HG02759 (cell line): ENCODE measurements at regions not wholly inside any gene's neighbourhood (a gene's known extent, or its start where the extent isn't known, plus 50 kb on each side); places are given as distances from the start of the nearest gene placed in this dataset.
"Not testable (repeated sequence)": the region's sequence is repeated elsewhere in the genome, so short reads cannot be mapped to it uniquely, and the experiment has no call there.

ENCODE experiments used
- ATAC-seq: cut with Tn5 transposase; IDR thresholded peaks from one replicate; pipeline ENCODE4 v1.9.1; 2021; ENCODE audit warnings: mild to moderate bottlenecking, moderate library complexity; ENCODE audit not compliant: unreplicated experiment

DNA sequence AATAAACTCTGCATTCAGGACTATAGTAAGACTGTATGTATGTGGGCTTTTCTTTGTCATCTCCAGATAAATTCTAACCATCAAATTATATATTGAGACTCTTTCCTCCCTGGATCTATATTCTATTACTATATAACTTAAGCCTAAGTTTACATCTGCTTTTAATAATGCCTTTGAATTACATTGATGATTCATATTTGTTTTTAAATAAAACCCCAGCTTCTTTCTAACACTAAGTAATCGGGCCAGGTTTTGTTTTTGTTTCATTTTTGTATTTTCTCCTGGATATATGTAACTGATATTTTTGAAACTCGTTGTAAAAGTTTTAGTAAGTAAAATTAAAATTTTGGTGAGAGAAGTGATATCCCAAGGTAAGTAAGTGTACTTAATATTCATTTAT is 1599.1 kb downstream of the PCDH9 start:
- no peak for ATAC-seq

- ATAC-seq, result no peak
Observed at GRCh38 chr13:65629926-65630325, 1600.2 kb downstream of the PCDH9 start.

DNA sequence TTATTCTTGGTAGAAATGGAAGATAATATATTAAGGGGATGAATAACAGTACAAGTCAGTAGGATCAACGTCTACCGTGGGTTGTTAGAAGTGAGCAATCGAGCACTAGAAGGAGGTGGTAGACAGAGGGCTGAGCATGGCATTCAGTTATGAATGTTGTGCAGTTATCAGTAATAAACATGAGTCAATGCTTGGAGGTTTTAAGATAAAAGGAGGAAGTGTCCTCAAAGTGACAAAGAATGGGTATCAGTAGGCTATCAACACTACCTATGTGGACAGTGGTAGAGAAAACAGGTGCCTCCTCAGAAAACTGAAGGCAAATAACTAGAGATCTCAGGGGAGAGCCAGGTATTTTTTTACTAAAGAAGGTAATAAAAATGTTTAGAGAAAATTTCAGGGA is 1607.0 kb downstream of the PCDH9 start:
- ATAC-seq, result no peak

DNA sequence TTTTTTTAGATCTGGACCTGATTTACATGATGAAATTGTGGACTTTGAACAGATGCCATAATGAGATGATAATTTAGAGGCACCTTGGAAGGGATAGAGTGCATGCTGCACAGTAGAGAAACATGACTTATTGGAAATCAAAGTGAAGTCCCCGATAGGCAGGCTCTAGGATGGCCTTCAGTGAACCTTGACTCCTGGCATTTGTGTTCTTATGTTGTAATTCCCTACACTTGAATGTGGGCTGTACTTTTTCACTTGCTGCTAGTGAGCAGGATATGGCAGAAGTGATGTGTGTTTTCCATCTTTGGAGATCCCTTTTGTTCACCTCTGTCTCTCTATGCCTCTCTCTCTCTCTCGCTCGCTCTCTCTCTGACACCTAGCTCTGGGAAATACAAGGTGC is 1614.6 kb downstream of the PCDH9 start:
- ATAC-seq, result no peak

- ATAC-seq, result no peak
Observed at GRCh38 chr13:65613004-65613403, 1617.1 kb downstream of the PCDH9 start.

GRCh38 chr13:65609350-65609749 is 1620.8 kb downstream of the PCDH9 start:
- no peak for ATAC-seq

GRCh38 chr13:65606622-65607021 is 1623.5 kb downstream of the PCDH9 start:
- ATAC-seq, result no peak

DNA sequence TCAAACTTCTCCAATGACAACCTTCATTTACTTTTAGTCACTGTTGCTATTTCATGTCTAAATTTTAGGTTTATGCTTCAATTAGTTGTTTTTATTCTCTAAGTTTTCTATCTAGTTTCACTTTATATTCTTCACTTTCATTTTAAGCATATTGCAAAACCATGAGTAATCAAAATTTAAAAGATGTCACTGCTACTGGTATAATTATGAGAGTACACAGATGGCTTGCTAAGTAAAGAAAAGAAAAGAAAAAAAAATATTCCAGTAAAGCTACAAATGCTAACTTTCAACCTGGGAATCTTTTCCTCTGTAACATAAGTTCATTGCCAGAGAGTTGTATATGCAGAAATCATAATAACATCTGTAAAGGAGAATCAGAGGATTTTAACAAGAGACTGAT is 1624.7 kb downstream of the PCDH9 start:
- no peak for ATAC-seq

DNA sequence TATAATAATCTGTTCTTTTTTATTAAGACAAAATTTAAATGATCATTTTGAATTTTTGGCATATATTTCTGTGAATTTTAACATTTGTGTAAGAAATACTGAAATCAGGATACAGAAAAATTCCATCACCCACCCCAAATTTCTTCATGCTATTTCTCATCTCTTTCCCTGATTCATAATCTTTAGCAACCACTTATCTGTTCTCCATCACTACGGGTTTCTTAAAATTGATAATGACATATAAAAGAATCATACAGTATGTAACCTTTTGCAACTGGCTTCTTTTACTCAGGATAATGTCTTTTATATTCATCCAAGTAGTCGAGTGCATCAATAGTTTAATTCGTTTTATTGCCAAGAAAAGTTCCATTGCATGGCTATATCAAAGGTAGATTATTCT is 1627.0 kb downstream of the PCDH9 start:
- no peak for ATAC-seq

GRCh38 chr13:65601855-65602254 is 1628.3 kb downstream of the PCDH9 start:
- ATAC-seq, result no peak

- no peak for ATAC-seq
Observed at GRCh38 chr13:65600702-65601101, 1629.4 kb downstream of the PCDH9 start.

- ATAC-seq, result no peak
Observed at GRCh38 chr13:65597839-65598818, 1632.0 kb downstream of the PCDH9 start.

DNA sequence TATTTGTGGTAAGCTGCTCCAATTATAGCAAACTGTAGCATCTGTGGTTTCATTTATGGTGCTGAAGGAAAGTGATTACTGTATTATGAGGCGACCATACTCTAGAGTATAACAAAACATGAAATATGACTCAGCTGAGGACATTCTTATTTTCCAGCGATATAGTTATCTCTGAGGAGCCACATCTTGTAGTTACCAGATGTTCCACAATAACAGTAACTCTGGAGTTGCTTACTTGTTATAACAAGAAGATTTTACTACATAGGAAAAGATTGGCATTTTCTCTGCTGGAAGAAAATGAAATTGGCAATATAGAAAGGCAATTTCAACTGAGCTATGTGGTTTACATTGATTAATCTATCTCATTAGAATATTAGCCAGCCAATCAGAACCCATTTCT is 1634.2 kb downstream of the PCDH9 start:
- no peak for ATAC-seq

DNA sequence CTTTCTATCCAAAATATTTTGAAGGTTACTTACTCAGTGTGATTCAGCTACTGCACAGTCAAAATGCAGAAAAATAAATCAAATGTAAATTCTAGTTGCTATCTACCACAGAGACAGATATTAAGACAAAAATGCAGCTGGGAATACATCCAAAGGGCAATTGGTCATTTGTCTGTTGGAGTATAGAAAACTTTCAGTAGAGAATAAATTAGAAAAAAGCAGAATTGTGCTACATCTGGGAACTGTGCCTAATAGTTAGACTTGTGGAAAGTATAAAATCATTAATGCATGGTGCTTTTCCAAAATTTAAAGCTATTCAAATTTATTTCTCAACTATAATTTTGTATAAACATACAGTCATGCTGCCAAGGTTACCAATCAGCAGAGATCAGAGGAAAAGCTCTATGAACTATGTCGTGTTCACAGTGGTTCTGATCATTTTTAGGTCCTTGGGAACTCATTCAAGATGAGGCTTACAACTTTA is 1635.8 kb downstream of the PCDH9 start:
- no peak for ATAC-seq

DNA sequence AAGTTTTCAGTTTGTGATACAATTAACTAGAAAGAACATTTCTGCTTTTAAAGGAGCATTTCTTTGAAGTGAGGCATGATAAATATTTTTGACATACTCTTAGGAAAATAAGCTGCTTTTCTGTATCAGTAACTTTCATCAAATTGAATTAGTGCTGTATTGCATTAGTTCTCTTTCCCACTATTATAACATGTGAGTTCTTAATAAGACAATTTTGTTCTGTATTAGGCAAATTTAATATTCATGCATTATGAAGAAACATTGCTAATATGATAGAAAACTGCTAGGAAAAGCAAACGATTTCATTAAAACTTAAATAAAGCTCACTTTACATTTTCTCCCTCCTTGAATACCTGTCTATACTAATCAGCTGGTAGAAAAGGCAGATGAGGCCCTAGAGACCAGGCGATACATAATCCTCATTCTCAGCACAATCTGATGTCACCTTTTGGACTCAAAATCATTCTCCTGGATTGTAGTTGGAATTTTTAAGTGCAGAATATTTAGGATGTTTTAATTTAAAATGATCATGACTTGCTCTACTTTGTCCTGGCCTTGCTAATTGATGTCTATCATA is 1636.8 kb downstream of the PCDH9 start:
- no peak for ATAC-seq

DNA sequence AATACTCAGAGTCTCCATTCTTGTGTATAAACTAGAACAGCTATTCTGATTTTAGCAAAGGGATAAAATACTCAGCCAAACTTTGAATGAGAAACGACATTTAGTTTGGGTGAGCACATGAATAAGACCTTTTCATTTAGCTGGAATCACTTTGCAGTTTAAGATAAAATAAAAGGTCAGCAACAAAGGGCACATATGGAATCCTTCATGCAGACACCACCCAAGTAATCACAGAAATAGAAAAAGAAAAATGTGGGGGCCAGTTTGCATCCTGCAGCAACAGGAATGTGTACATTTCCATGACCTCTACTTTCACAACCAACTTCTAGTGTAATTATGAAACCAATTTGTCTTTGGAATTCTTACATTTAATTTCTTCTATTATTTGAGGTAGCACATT is 1637.4 kb downstream of the PCDH9 start:
- ATAC-seq, result no peak

GRCh38 chr13:65585346-65585745 is 1644.8 kb downstream of the PCDH9 start:
- ATAC-seq, result no peak

DNA sequence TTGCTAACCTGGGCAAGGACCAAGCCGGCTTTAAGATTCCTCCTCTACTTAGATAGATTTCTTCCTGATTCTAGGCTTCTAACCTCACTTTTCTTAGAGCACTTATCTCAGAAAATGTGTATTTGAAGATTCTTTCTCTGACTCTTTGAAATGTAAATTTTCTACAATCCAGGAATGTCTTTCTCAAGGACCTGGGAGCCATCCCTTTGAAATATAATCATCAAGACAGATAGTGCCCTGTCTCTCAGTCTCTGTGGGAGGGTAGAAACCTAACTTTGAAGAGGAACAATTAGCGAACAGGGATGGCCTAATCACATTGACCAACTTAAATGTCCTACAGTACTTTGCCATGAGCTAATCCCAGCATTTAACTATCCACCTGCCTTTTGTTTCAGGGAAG is 1646.0 kb downstream of the PCDH9 start:
- ATAC-seq, result no peak

GRCh38 chr13:65582160-65582559 is 1648.0 kb downstream of the PCDH9 start:
- ATAC-seq, result no peak

DNA sequence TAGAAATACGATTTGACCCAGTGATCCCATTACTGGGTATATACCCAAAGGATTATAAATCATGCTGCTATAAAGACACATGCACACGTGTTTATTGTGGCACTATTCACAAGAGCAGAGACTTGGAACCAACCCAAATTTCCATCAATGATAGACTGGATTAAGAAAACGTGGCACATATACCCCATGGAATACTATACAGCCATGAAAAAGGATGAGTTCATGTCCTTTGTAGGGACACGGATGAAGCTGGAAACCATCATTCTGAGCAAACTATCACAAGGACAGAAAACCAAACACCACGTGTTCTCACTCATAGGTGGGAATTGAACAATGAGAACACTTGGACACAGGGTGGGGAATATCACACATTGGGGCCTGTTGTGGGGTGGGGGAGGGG is 1665.6 kb downstream of the PCDH9 start:
- ATAC-seq, result not testable (repeated sequence)

DNA sequence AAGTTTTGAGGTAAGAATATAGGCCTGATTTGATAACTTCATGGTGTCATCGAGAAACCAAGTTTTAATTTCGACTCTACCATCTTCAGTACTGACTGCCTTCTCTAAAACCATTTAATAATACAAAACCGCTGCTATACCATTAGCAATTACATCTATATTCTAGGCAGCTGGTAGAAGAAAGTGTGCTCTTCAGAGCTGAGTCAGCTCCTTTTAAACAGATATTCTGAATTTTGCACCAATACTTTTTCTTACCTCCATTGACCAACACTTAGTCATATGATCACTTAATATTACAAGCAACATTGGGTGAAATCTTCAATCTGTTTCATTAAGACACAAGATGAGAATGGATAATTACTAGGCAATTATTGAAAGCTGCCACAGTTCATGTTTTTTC is 1667.8 kb downstream of the PCDH9 start:
- ATAC-seq, result no peak

GRCh38 chr13:65560936-65561335 is 1669.2 kb downstream of the PCDH9 start:
- ATAC-seq, result no peak
